Liver (tissue), 8 donors: ENCODE measurements at regions not wholly inside any gene's neighbourhood (a gene's known extent, or its start where the extent isn't known, plus 50 kb on each side); places are given as distances from the start of the nearest gene placed in this dataset.

ENCODE experiments used
- DNase-seq: peaks from one replicate; pipeline ENCODE4 v3.0.0-alpha.2; 2017; ENCODE audit warnings: low spot score
- H3K27ac ChIP-seq, 2 donors: one replicate each; pipeline ENCODE4 v1.7.0; 2013; ENCODE audit warnings: inconsistent platforms in 2 of 2, low read length in 2 of 2, control low read depth in 1 of 2, low read depth in 1 of 2, mild to moderate bottlenecking in 1 of 2
- H3K27me3 ChIP-seq, 4 donors: one replicate each; pipeline versions ENCODE4 v1.6.1 to v1.7.0; 2013; ENCODE audit warnings: low read length in 3 of 4, inconsistent platforms in 1 of 4, mild to moderate bottlenecking in 1 of 4, moderate library complexity in 1 of 4; ENCODE audit not compliant: control insufficient read depth in 4 of 4, insufficient read depth in 4 of 4
- H3K36me3 ChIP-seq, 4 donors: one replicate each; pipeline versions ENCODE4 v1.6.1 to v1.7.0; 2013; ENCODE audit warnings: low read length in 3 of 4, mild to moderate bottlenecking in 3 of 4, low read depth in 1 of 4, moderate library complexity in 1 of 4; ENCODE audit not compliant: control insufficient read depth in 4 of 4, insufficient read depth in 3 of 4
- H3K4me1 ChIP-seq, 4 donors: one replicate each; pipeline versions ENCODE4 v1.6.1 to v1.7.0; 2013; ENCODE audit warnings: low read length in 3 of 4, mild to moderate bottlenecking in 3 of 4, moderate library complexity in 1 of 4; ENCODE audit not compliant: control insufficient read depth in 4 of 4, insufficient read depth in 4 of 4
- H3K4me3 ChIP-seq, 3 donors: one replicate each; pipeline versions ENCODE4 v1.6.1 to v1.7.0; 2013; ENCODE audit warnings: low read length in 3 of 3, control low read depth in 1 of 3, low read depth in 1 of 3, mild to moderate bottlenecking in 1 of 3
- H3K9ac ChIP-seq, 2 donors: one replicate each; pipeline ENCODE4 v1.7.0; 2013; ENCODE audit warnings: low read length in 2 of 2, mild to moderate bottlenecking in 2 of 2, moderate library complexity in 2 of 2, control low read depth in 1 of 2, low read depth in 1 of 2
- H3K9me3 ChIP-seq, 4 donors: one replicate each; pipeline versions ENCODE4 v1.6.1 to v1.7.0; 2013; ENCODE audit warnings: low read length in 3 of 4; ENCODE audit not compliant: control insufficient read depth in 4 of 4
- ATF3 ChIP-seq: IDR thresholded peaks from 2 replicates; pipeline ENCODE4 v1.6.1; 2016; ENCODE audit warnings: antibody characterized with exemption
- CTCF ChIP-seq: fragments of 150-350 bp; IDR thresholded peaks from 2 replicates; pipeline ENCODE4 v1.5.1; 2017; ENCODE audit warnings: improper control_type of control experiment, low read depth, low read length; ENCODE audit not compliant: missing input control
- EGR1 ChIP-seq, 2 donors: IDR thresholded peaks; 2 replicates each; pipeline ENCODE4 v1.6.1; 2016 to 2018; ENCODE audit warnings: antibody characterized with exemption in 2 of 2, low read depth in 2 of 2
- FOXA1 ChIP-seq: IDR thresholded peaks from 2 replicates; pipeline ENCODE4 v1.6.1; 2016; ENCODE audit warnings: antibody characterized with exemption
- FOXA2 ChIP-seq: IDR thresholded peaks from 2 replicates; pipeline ENCODE4 v1.6.1; 2016; ENCODE audit warnings: antibody characterized with exemption
- GABPA ChIP-seq, 2 donors: IDR thresholded peaks in 1 of 2; conservative IDR thresholded peaks in 1 of 2; 2 replicates each; pipeline ENCODE4 v1.6.1; 2016; ENCODE audit warnings: antibody characterized with exemption in 2 of 2, mild to moderate bottlenecking in 1 of 2, moderate library complexity in 1 of 2
- HNF4A ChIP-seq, 2 donors: conservative IDR thresholded peaks; 2 replicates each; pipeline ENCODE4 v1.6.1; 2016; ENCODE audit warnings: antibody characterized with exemption in 2 of 2, mild to moderate bottlenecking in 2 of 2
- HNF4G ChIP-seq: IDR thresholded peaks from 2 replicates; pipeline ENCODE4 v1.6.1; 2016; ENCODE audit warnings: antibody characterized with exemption
- JUND ChIP-seq, 2 donors: IDR thresholded peaks; 2 replicates each; pipeline ENCODE4 v1.6.1; 2016; ENCODE audit warnings: antibody characterized with exemption in 2 of 2
- MAX ChIP-seq: IDR thresholded peaks from 2 replicates; pipeline ENCODE4 v1.6.1; 2016; ENCODE audit warnings: antibody characterized with exemption
- NR2F2 ChIP-seq: IDR thresholded peaks from 2 replicates; pipeline ENCODE4 v1.6.1; 2016; ENCODE audit warnings: antibody characterized with exemption
- RAD21 ChIP-seq, 2 donors: IDR thresholded peaks; 2 replicates each; pipeline ENCODE4 v1.6.1; 2016; ENCODE audit warnings: antibody characterized with exemption in 2 of 2, mild to moderate bottlenecking in 2 of 2
- REST ChIP-seq: IDR thresholded peaks from 2 replicates; pipeline ENCODE4 v1.6.1; 2016; ENCODE audit warnings: antibody characterized with exemption, mild to moderate bottlenecking
- RXRA ChIP-seq, 2 donors: IDR thresholded peaks; 2 replicates each; pipeline ENCODE4 v1.6.1; 2017 to 2018; ENCODE audit warnings: antibody characterized with exemption in 2 of 2, mild to moderate bottlenecking in 1 of 2
- SP1 ChIP-seq: IDR thresholded peaks from 2 replicates; pipeline ENCODE4 v1.6.1; 2018; ENCODE audit warnings: antibody characterized with exemption, mild to moderate bottlenecking
- TAF1 ChIP-seq: conservative IDR thresholded peaks from 2 replicates; pipeline ENCODE4 v1.6.1; 2016; ENCODE audit warnings: antibody characterized with exemption, mild to moderate bottlenecking
- YY1 ChIP-seq: IDR thresholded peaks from 2 replicates; pipeline ENCODE4 v1.6.1; 2016; ENCODE audit warnings: antibody characterized with exemption, mild to moderate bottlenecking
- ZBTB33 ChIP-seq: IDR thresholded peaks from 2 replicates; pipeline ENCODE4 v1.6.1; 2016; ENCODE audit warnings: antibody characterized with exemption
- WGBS: extraction: QIAGEN DNeasy Blood & Tissue Kit; methylation state at CpG from one replicate; pipeline ENCODE4 v1.1.7; 2013; 5-methylcytosine and 5-hydroxymethylcytosine counted together
- donor health status: healthy.
- donor health status: healthy.
- donor health status: healthy.
- donor health status: healthy.
- donor health status: healthy.

- no peak for TF ChIP-seq ZBTB33
- no peak for TF ChIP-seq TAF1
- no peak for TF ChIP-seq ATF3
- TF ChIP-seq FOXA1, result no peak
- TF ChIP-seq FOXA2, result no peak
- TF ChIP-seq JUND (IDR thresholded peaks at IDR 0.05), result no peak
These were observed 1192.2 kb downstream of the EFNB2 start (continued) for GRCh38 chr13:105343134-105343806.

- WGBS, result 80% methylated on average over 11 of the region's 11 CpGs
- no peaks in the 10 kb centered on the region for H3K27me3 ChIP-seq
- H3K36me3 ChIP-seq, result no peaks in the 10 kb centered on the region
- H3K9ac ChIP-seq, result no peak overlapping the region
- no peak overlapping the region for H3K27ac ChIP-seq
- no peaks in the 10 kb centered on the region for H3K9me3 ChIP-seq
- DNase-seq, result no peak
- no peak overlapping the region for H3K4me3 ChIP-seq
- TF ChIP-seq SP1 (no peak), NR2F2 (no peak), CTCF (no peak), GABPA (IDR thresholded peaks at IDR 0.05 in 1 of 2, conservative IDR thresholded peaks at IDR 0.05 in 1 of 2) (no peak), TAF1 (no peak), YY1 (no peak), FOXA2 (no peak), REST (no peak), HNF4G (no peak), RXRA (IDR thresholded peaks at IDR 0.05) (no peak), FOXA1 (no peak), ATF3 (no peak), RAD21 (IDR thresholded peaks at IDR 0.05) (no peak), EGR1 (IDR thresholded peaks at IDR 0.05; ENCODE audit: low read depth in 2 of 2) (no peak), ZBTB33 (no peak), JUND (IDR thresholded peaks at IDR 0.05) (no peak), HNF4A (conservative IDR thresholded peaks at IDR 0.05) (no peak), MAX (no peak)
- H3K4me1 ChIP-seq, result no peaks in the 10 kb centered on the region
These were observed 1193.1 kb downstream of the EFNB2 start for GRCh38 chr13:105342281-105342820.
